HCT116 (cell line): ENCODE measurements at regions not wholly inside any gene's neighbourhood (a gene's known extent, or its start where the extent isn't known, plus 50 kb on each side); places are given as distances from the start of the nearest gene placed in this dataset.

ENCODE experiments used
- ATAC-seq: fragments of 200-7000 bp; cut with Tn5 transposase; 2 replicates; pipeline ENCODE4 v1.9.1; 2020; ENCODE audit warnings: mild to moderate bottlenecking, moderate library complexity
- BruUV-seq: library from RNA; stranded (reverse); fragments of 400-500 nt; replicated peaks from 2 replicates; lab custom pipeline; 2021; lab: Mats Ljungman, UMichigan
- CTCF ChIA-PET: fragments of 300-600 bp; sonication (Branson Sonifier 250); formaldehyde crosslinking; loops from one replicate; lab custom pipeline; 2021; ENCODE audit warnings: antibody characterized with exemption; lab: Charles Lee
- POLR2A ChIA-PET: fragments of 300-600, 350-600 bp; sonication (Branson Sonifier 250); formaldehyde crosslinking; loops from one replicate; lab custom pipeline; 2021; ENCODE audit warnings: antibody characterized with exemption; lab: Charles Lee
- RAD21 ChIA-PET, 2 experiments: fragments of 300-600 bp; sonication (Branson Sonifier 250); formaldehyde crosslinking; loops; one replicate each; lab custom pipeline; 2023; ENCODE audit warnings: low total read pairs in 2 of 2; ENCODE audit not compliant: uncharacterized antibody in 2 of 2, unreplicated experiment in 2 of 2, low non-redundant PET in 1 of 2; lab: Charles Lee
- DNase-seq: peaks from one replicate; pipeline ENCODE4 v3.0.0-alpha.2; 2010; ENCODE audit warnings: low read depth, low spot score
- H2AFZ ChIP-seq: fragments of 200-600 bp; shearing (Covaris generic), sonication (generic); 2 replicates; pipeline ENCODE4 v1.6.1; 2017; ENCODE audit warnings: low read depth, mixed run types, mixed read lengths, antibody characterized with exemption, low read length; ENCODE audit not compliant: poor library complexity, severe bottlenecking
- H3K27ac ChIP-seq: 2 replicates; pipeline ENCODE4 v1.5.1; 2012; ENCODE audit warnings: low read depth, low read length
- H3K27me3 ChIP-seq: fragments of 200-600 bp; sonication (generic); 2 replicates; pipeline ENCODE4 v1.6.1; 2016; ENCODE audit warnings: mixed run types, low read length, mixed read lengths; ENCODE audit not compliant: insufficient read depth
- H3K36me3 ChIP-seq, 2 experiments: fragments of 200-500 bp in 1 of 2; fragments of 200-600 bp in 1 of 2; sonication (Bioruptor generic) in 1 of 2; sonication (generic) in 1 of 2; 2 replicates each; pipeline versions ENCODE4 v1.5.1 to v1.6.1; 2014 to 2016; ENCODE audit warnings: low read length in 2 of 2, inconsistent platforms in 1 of 2, mixed read lengths in 1 of 2, mixed run types in 1 of 2; ENCODE audit not compliant: insufficient read depth in 2 of 2, control insufficient read depth in 1 of 2
- H3K4me1 ChIP-seq, 2 experiments: fragments of 200-600 bp in 1 of 2; sonication (generic) in 1 of 2; 2 replicates each; pipeline versions ENCODE4 v1.5.1 to v1.6.1; 2012 to 2017; ENCODE audit warnings: low read length in 2 of 2, inconsistent platforms in 1 of 2, mild to moderate bottlenecking in 1 of 2, mixed read lengths in 1 of 2, mixed run types in 1 of 2, moderate library complexity in 1 of 2; ENCODE audit not compliant: insufficient read depth in 2 of 2, control insufficient read depth in 1 of 2
- H3K4me2 ChIP-seq: fragments of 200-600 bp; sonication (generic); 2 replicates; pipeline ENCODE4 v1.6.1; 2017; ENCODE audit warnings: mixed run types, low read length, mixed read lengths
- H3K4me3 ChIP-seq, 2 experiments: fragments of 200-600 bp in 1 of 2; sonication (generic) in 1 of 2; replicated peaks in 1 of 2; 2 replicates each; pipeline ENCODE4 v1.5.1; 2011 to 2016; ENCODE audit warnings: low read length in 2 of 2, control low read depth in 1 of 2, low read depth in 1 of 2, mild to moderate bottlenecking in 1 of 2, mixed read lengths in 1 of 2, mixed run types in 1 of 2
- H3K79me2 ChIP-seq: fragments of 200-600 bp; sonication (generic); 2 replicates; pipeline ENCODE4 v1.6.1; 2017; ENCODE audit warnings: mild to moderate bottlenecking, mixed run types, low read length, moderate library complexity, mixed read lengths; ENCODE audit not compliant: insufficient read depth
- H3K9ac ChIP-seq: fragments of 200-600 bp; sonication (generic); 2 replicates; pipeline ENCODE4 v1.6.1; 2016; ENCODE audit warnings: low read length, mixed read lengths
- H3K9me2 ChIP-seq: fragments of 200-600 bp; sonication (generic), shearing (Covaris generic); 2 replicates; pipeline ENCODE4 v1.6.1; 2017; ENCODE audit warnings: mixed run types, mild to moderate bottlenecking, moderate library complexity; ENCODE audit not compliant: insufficient read depth
- H3K9me3 ChIP-seq, 2 experiments: fragments of 200-500 bp in 1 of 2; fragments of 200-600 bp in 1 of 2; sonication (Bioruptor generic) in 1 of 2; sonication (generic) in 1 of 2; 2 replicates each; pipeline ENCODE4 v1.6.1; 2014 to 2017; ENCODE audit warnings: low read length in 2 of 2, mixed read lengths in 2 of 2, inconsistent platforms in 1 of 2, low read depth in 1 of 2, mild to moderate bottlenecking in 1 of 2, mixed run types in 1 of 2, moderate library complexity in 1 of 2; ENCODE audit not compliant: control insufficient read depth in 1 of 2, insufficient read depth in 1 of 2
- H4K20me1 ChIP-seq: fragments of 200-600 bp; sonication (generic), shearing (Covaris generic); 2 replicates; pipeline ENCODE4 v1.6.1; 2017; ENCODE audit warnings: mixed run types, mild to moderate bottlenecking, moderate library complexity; ENCODE audit not compliant: insufficient read depth
- CBX3 ChIP-seq: IDR thresholded peaks from 2 replicates; pipeline ENCODE4 v1.6.1; 2012; ENCODE audit warnings: low read depth
- CEBPB ChIP-seq: IDR thresholded peaks from 2 replicates; pipeline ENCODE4 v1.6.1; 2012; ENCODE audit warnings: low read depth
- JUND ChIP-seq: IDR thresholded peaks from 2 replicates; pipeline ENCODE4 v1.6.1; 2012
- POLR2A ChIP-seq: IDR thresholded peaks from 2 replicates; pipeline ENCODE4 v1.7.0; 2011; ENCODE audit warnings: borderline replicate concordance; ENCODE audit not compliant: insufficient read depth, insufficient read length; ENCODE audit errors: extremely low read depth
- POLR2AphosphoS5 ChIP-seq: IDR thresholded peaks from 2 replicates; pipeline ENCODE4 v1.6.1; 2011; ENCODE audit warnings: mild to moderate bottlenecking, low read depth, low read length, moderate library complexity
- RAD21 ChIP-seq: IDR thresholded peaks from 2 replicates; pipeline ENCODE4 v1.6.1; 2012; ENCODE audit warnings: low read depth, mild to moderate bottlenecking
- SIN3A ChIP-seq: IDR thresholded peaks from 2 replicates; pipeline ENCODE4 v1.6.1; 2012; ENCODE audit warnings: low read depth
- SRF ChIP-seq: IDR thresholded peaks from 2 replicates; pipeline ENCODE4 v1.6.1; 2012; ENCODE audit warnings: low read depth
- TCF7L2 ChIP-seq: IDR thresholded peaks from 2 replicates; pipeline ENCODE4 v1.7.0; 2011; ENCODE audit warnings: borderline replicate concordance, inconsistent platforms; ENCODE audit not compliant: insufficient read depth, insufficient read length; ENCODE audit errors: extremely low read depth
- YY1 ChIP-seq: IDR thresholded peaks from 2 replicates; pipeline ENCODE4 v1.6.1; 2011; ENCODE audit warnings: low read length, low read depth, moderate library complexity, mild to moderate bottlenecking; ENCODE audit not compliant: insufficient replicate concordance; ENCODE audit errors: extremely low read depth
- ZFX ChIP-seq: fragments of 450-650 bp; IDR thresholded peaks from 2 replicates; pipeline ENCODE4 v1.6.1; 2017
- ZNF274 ChIP-seq: fragments of 200-500 bp; sonication (Bioruptor generic); IDR thresholded peaks from 2 replicates; pipeline ENCODE4 v1.6.1; 2014; ENCODE audit warnings: mild to moderate bottlenecking, low read depth, low read length, inconsistent platforms
- intact Hi-C: fragments of 100-400 bp; cut with micrococcal nuclease; formaldehyde crosslinking; loops from 2 replicates; pipeline ENCODE4 v1.10.0; 2022
- TF ChIP-seq, protein P1 (sequence below), 3 experiments: fragments of 200-600 bp in 1 of 3; sonication (generic) in 1 of 3; IDR thresholded peaks in 2 of 3; conservative IDR thresholded peaks in 1 of 3; 2 replicates each; pipeline ENCODE4 v1.5.1; 2012 to 2017; ENCODE audit warnings: low read depth in 2 of 3, low read length in 2 of 3, antibody characterized with exemption in 1 of 3, borderline replicate concordance in 1 of 3, control low read depth in 1 of 3, mild to moderate bottlenecking in 1 of 3, mixed read lengths in 1 of 3, mixed run types in 1 of 3, moderate library complexity in 1 of 3; ENCODE audit not compliant: insufficient read depth in 1 of 3
- TF ChIP-seq, protein P2 (sequence below): IDR thresholded peaks from 2 replicates; pipeline ENCODE4 v1.6.1; 2012; ENCODE audit warnings: low read depth
- TF ChIP-seq, protein P3 (sequence below): IDR thresholded peaks from 2 replicates; pipeline ENCODE4 v1.6.1; 2012
- TF ChIP-seq, protein P4 (sequence below): IDR thresholded peaks from 2 replicates; pipeline ENCODE4 v1.6.1; 2012

DNA sequence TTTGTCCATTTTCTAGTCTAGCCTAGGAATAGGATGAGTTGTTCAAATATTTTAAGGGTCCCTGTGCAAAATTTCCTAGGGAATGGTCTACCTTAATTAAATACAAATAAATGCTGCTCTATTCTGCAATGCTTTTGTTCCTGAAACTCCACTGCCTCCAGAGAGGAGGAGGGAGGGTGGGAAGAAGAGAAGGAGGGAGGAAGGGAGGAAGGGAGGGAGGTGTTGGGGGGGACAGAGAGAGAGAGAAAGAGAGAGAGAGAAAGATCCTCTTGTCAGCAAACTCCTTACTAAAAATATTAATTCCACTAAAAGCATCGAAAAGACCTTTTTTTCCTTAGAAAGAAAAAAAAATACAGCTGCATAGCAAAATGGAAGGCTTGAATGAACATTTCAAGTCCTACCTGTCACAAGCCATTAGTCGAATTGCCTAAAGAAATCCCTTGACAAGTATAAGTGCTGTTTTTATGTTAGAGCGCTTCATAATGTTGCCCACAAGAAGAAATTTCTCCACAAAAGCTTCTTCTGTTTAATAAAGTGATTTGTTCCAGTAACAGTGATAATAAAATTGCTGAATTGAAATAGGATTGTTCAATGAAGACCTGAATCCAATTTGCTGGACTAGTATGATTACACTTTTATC lies 106.0 kb downstream of the NKX6-1 start (continued):
- TF ChIP-seq SIN3A: no peak
- TF ChIP-seq SRF: no peak
- TF ChIP-seq, protein P1, sequence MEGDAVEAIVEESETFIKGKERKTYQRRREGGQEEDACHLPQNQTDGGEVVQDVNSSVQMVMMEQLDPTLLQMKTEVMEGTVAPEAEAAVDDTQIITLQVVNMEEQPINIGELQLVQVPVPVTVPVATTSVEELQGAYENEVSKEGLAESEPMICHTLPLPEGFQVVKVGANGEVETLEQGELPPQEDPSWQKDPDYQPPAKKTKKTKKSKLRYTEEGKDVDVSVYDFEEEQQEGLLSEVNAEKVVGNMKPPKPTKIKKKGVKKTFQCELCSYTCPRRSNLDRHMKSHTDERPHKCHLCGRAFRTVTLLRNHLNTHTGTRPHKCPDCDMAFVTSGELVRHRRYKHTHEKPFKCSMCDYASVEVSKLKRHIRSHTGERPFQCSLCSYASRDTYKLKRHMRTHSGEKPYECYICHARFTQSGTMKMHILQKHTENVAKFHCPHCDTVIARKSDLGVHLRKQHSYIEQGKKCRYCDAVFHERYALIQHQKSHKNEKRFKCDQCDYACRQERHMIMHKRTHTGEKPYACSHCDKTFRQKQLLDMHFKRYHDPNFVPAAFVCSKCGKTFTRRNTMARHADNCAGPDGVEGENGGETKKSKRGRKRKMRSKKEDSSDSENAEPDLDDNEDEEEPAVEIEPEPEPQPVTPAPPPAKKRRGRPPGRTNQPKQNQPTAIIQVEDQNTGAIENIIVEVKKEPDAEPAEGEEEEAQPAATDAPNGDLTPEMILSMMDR (IDR thresholded peaks at IDR 0.05 in 2 of 3, conservative IDR thresholded peaks at IDR 0.05 in 1 of 3; ENCODE audit: borderline replicate concordance in 1 of 3, insufficient read depth in 1 of 3, low read depth in 2 of 3, low read length in 2 of 3): no peak
- TF ChIP-seq POLR2A: no peak
- no peak for TF ChIP-seq TCF7L2
- TF ChIP-seq CEBPB: no peak

DNA sequence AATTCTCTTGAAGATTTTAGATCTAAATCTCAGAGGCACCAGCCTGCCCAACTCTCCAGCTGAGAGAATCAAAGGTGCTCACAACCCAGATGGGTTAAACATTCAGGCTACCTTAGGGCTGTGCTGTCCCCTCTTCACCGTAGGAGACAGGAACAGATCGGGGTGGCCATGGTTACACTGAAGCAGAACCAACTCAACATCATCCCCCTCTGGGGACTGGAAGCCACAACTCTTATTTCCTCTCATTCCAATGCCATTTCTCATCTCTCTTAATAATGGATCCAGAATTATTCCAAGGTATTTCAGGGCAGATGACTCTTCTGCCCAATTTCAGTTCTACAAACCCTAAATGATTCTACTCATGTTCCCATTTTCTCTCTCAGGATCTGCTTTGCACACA lies 109.7 kb downstream of the NKX6-1 start:
- DNase-seq: no peak
- no peak overlapping the region for H2AFZ ChIP-seq
- H3K9me2 ChIP-seq: no peaks in the 10 kb centered on the region
- H4K20me1 ChIP-seq: no peaks in the 10 kb centered on the region
- RAD21 ChIA-PET: no interaction called here
- H3K79me2 ChIP-seq: no peaks in the 10 kb centered on the region
- H3K4me1 ChIP-seq: no peaks in the 10 kb centered on the region
- TF ChIP-seq, protein P2, sequence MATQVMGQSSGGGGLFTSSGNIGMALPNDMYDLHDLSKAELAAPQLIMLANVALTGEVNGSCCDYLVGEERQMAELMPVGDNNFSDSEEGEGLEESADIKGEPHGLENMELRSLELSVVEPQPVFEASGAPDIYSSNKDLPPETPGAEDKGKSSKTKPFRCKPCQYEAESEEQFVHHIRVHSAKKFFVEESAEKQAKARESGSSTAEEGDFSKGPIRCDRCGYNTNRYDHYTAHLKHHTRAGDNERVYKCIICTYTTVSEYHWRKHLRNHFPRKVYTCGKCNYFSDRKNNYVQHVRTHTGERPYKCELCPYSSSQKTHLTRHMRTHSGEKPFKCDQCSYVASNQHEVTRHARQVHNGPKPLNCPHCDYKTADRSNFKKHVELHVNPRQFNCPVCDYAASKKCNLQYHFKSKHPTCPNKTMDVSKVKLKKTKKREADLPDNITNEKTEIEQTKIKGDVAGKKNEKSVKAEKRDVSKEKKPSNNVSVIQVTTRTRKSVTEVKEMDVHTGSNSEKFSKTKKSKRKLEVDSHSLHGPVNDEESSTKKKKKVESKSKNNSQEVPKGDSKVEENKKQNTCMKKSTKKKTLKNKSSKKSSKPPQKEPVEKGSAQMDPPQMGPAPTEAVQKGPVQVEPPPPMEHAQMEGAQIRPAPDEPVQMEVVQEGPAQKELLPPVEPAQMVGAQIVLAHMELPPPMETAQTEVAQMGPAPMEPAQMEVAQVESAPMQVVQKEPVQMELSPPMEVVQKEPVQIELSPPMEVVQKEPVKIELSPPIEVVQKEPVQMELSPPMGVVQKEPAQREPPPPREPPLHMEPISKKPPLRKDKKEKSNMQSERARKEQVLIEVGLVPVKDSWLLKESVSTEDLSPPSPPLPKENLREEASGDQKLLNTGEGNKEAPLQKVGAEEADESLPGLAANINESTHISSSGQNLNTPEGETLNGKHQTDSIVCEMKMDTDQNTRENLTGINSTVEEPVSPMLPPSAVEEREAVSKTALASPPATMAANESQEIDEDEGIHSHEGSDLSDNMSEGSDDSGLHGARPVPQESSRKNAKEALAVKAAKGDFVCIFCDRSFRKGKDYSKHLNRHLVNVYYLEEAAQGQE: no peak
- TF ChIP-seq POLR2AphosphoS5 (no peak), CBX3 (no peak), ZNF274 (no peak), SIN3A (no peak), JUND (no peak), RAD21 (no peak), YY1 (no peak), ZFX (no peak)
- TF ChIP-seq, protein P3, sequence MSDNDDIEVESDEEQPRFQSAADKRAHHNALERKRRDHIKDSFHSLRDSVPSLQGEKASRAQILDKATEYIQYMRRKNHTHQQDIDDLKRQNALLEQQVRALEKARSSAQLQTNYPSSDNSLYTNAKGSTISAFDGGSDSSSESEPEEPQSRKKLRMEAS: no peak
- TF ChIP-seq, protein P4, sequence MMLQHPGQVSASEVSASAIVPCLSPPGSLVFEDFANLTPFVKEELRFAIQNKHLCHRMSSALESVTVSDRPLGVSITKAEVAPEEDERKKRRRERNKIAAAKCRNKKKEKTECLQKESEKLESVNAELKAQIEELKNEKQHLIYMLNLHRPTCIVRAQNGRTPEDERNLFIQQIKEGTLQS: no peak
- POLR2A ChIA-PET: no interaction called here
- no peaks in the 10 kb centered on the region for H3K9me3 ChIP-seq
- H3K27ac ChIP-seq: no peak overlapping the region
- CTCF ChIA-PET: no interaction called here
- H3K27me3 ChIP-seq: no peaks in the 10 kb centered on the region
- intact Hi-C loops: no loop called here
- no peaks in the 10 kb centered on the region for H3K36me3 ChIP-seq
- no peak overlapping the region for H3K4me3 ChIP-seq
- no TSS peak for BruUV-seq
- no peak overlapping the region for H3K9ac ChIP-seq
- ATAC-seq: no peak
- H3K4me2 ChIP-seq: no peak overlapping the region
